Urinary bladder (tissue), 3 donors: ENCODE measurements at regions not wholly inside any gene's neighbourhood (a gene's known extent, or its start where the extent isn't known, plus 50 kb on each side); places are given as distances from the start of the nearest gene placed in this dataset.

Source experiments
- DNase-seq: peaks from one replicate; pipeline ENCODE4 v3.0.0-alpha.2; 2015; ENCODE audit errors: extremely low spot score
- H3K27ac ChIP-seq: one replicate; pipeline ENCODE4 v1.5.1; 2013; ENCODE audit warnings: low read depth, mild to moderate bottlenecking, moderate library complexity
- H3K36me3 ChIP-seq: one replicate; pipeline ENCODE4 v1.6.1; 2013; ENCODE audit warnings: mild to moderate bottlenecking, moderate library complexity; ENCODE audit not compliant: insufficient read depth
- H3K4me1 ChIP-seq: one replicate; pipeline ENCODE4 v1.6.1; 2013; ENCODE audit warnings: mild to moderate bottlenecking, moderate library complexity; ENCODE audit not compliant: insufficient read depth
- H3K4me3 ChIP-seq: one replicate; pipeline ENCODE4 v1.5.1; 2013; ENCODE audit warnings: low read depth, low read length
- WGBS: extraction: QIAGEN DNeasy Blood & Tissue Kit; methylation state at CpG from one replicate; pipeline ENCODE4 v1.1.7; 2013; 5-methylcytosine and 5-hydroxymethylcytosine counted together
- donor health status: healthy with polysubstance abuse.
- donor health status: healthy.

- 93% methylated on average over 1 of the region's 1 CpG for WGBS
- Histone ChIP-seq H3K27ac (no peak overlapping the region), H3K36me3 (no peaks in the 10 kb centered on the region), H3K4me3 (no peak overlapping the region), H3K4me1 (no peaks in the 10 kb centered on the region)
- no peak for DNase-seq
Observed at GRCh38 chr9:80305136-80305535, 733.4 kb downstream of the TLE4 start.

GRCh38 chr9:80294955-80295354 lies 723.2 kb downstream of the TLE4 start:
- Histone ChIP-seq H3K27ac (no peak overlapping the region), H3K36me3 (no peaks in the 10 kb centered on the region), H3K4me3 (no peak overlapping the region), H3K4me1 (no peaks in the 10 kb centered on the region)
- DNase-seq: no peak
- 96% methylated on average over 1 of the region's 1 CpG for WGBS

GRCh38 chr9:80294318-80294717 lies 722.6 kb downstream of the TLE4 start:
- H3K4me1 ChIP-seq: no peaks in the 10 kb centered on the region
- WGBS: 89% methylated on average over 1 of the region's 1 CpG
- no peak overlapping the region for H3K27ac ChIP-seq
- H3K36me3 ChIP-seq: no peaks in the 10 kb centered on the region
- no peak for DNase-seq
- H3K4me3 ChIP-seq: no peak overlapping the region

DNA sequence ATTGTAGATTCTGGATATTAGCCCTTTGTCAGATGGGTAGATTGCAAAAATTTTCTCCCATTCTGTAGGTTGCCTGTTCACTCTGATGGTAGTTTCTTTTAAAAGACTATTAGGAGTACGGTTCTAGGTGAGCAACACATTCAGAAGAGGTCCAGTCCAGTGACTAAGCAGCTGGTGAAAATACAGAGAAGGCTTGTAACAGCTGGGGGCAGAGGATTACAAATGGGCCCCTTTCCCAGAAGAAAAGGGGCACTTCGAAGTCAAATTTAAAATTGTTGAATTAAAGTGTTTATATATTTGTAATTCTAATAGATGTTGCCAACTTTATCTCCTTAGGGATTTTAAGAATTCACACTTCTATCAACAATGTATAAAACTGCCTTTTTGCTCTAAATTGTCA lies 720.5 kb downstream of the TLE4 start:
- no peak overlapping the region for H3K27ac ChIP-seq
- H3K36me3 ChIP-seq: no peaks in the 10 kb centered on the region
- H3K4me1 ChIP-seq: no peaks in the 10 kb centered on the region
- H3K4me3 ChIP-seq: no peak overlapping the region
- no peak for DNase-seq
- 45% methylated on average over 2 of the region's 2 CpGs for WGBS

DNA sequence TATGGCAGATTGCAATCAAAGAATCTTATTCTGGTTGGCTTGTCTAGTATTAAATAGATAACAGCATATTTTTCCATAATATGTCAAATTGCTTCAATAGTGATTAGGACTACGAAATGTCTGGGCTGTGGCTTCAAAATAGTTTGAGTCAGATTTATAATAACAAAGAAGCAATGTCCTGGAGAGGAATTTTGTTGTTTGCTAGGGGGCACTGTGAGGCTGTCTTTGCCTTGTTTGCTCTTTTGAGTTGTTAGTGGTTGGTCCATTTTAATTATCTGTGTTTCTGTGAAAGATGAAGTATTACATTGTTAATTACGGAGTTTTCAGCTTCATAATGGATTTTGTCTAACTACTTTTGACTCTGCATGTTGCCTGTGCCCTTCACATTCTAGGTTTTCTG lies 713.6 kb downstream of the TLE4 start:
- Histone ChIP-seq H3K27ac (no peak overlapping the region), H3K4me1 (no peaks in the 10 kb centered on the region), H3K4me3 (no peak overlapping the region), H3K36me3 (no peaks in the 10 kb centered on the region)
- WGBS: 56% methylated on average over 2 of the region's 2 CpGs
- no peak for DNase-seq

DNA sequence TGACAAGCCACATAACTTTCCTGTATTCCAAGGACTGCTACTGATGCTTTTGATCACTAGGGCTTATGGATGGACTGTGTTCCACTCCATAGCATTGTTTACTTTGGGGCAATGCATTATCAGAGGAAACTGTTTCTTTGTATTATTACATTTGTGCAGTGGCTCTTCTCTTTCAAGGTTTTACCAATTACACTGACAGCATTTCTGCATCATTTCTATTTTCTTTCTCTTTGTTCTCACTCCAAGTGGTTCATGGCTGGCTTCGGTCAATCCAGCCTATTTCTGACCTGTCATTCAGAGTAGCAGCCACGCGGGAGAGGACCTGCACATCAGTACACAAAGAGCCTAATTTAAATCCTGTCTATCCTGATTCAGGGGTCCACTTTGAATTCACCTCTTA lies 711.0 kb downstream of the TLE4 start:
- Histone ChIP-seq H3K36me3 (no peaks in the 10 kb centered on the region), H3K4me3 (no peak overlapping the region), H3K4me1 (no peaks in the 10 kb centered on the region), H3K27ac (no peak overlapping the region)
- WGBS: 49% methylated on average over 3 of the region's 3 CpGs
- DNase-seq: no peak

GRCh38 chr9:80259079-80259478 lies 687.3 kb downstream of the TLE4 start:
- Histone ChIP-seq H3K36me3 (no peaks in the 10 kb centered on the region), H3K27ac (no peak overlapping the region), H3K4me1 (no peaks in the 10 kb centered on the region), H3K4me3 (no peak overlapping the region)
- WGBS: 69% methylated on average over 2 of the region's 2 CpGs
- no peak for DNase-seq

- Histone ChIP-seq H3K4me3 (no peak overlapping the region), H3K27ac (no peak overlapping the region), H3K36me3 (no peaks in the 10 kb centered on the region), H3K4me1 (no peaks in the 10 kb centered on the region)
- WGBS: 54% methylated on average over 4 of the region's 6 CpGs
- no peak for DNase-seq
Observed at GRCh38 chr9:80251778-80252177, 680.0 kb downstream of the TLE4 start.

GRCh38 chr9:80242022-80242421 lies 670.3 kb downstream of the TLE4 start:
- Histone ChIP-seq H3K4me3 (no peak overlapping the region), H3K4me1 (no peaks in the 10 kb centered on the region), H3K36me3 (no peaks in the 10 kb centered on the region), H3K27ac (no peak overlapping the region)
- DNase-seq: no peak
- WGBS: 81% methylated on average over 2 of the region's 2 CpGs

DNA sequence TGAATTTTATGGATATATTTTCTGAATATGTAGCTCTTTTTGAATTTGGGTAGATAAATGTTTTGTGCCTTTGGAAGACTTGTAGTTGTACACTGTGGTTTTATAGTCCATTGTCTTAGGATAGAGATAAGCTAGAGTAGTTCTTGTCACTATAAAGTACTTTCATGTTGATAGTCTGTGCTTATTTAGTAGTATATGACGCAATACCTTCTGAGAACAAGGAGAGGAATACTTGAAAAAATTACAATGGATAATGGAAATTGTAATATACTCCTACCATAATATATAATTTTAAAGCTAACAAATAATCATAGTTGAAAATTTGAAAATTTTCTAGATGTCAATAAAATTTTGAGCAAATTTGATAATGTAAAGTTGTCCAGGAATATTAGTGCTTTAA lies 664.0 kb downstream of the TLE4 start:
- Histone ChIP-seq H3K4me1 (no peaks in the 10 kb centered on the region), H3K27ac (no peak overlapping the region), H3K36me3 (no peaks in the 10 kb centered on the region), H3K4me3 (no peak overlapping the region)
- DNase-seq: no peak
- WGBS: 93% methylated on average over 1 of the region's 1 CpG

DNA sequence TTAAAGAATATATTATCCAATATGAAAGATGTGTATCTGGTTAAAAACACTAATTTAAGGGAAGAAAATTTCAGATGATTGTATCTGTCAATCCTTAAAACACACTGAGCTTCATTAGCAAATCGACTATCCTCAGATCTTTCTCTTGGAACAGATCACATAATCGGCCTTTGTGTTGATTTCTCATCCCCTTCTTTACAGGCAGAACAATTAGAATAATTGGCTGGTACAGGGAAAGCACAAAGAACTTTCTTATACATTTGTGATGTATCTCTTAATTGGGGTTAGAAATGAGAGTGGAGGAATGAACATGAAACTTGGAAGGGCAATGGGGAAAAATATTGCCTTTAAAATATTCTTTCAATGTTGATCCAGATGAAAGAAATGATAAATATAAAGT lies 662.1 kb downstream of the TLE4 start:
- H3K4me1 ChIP-seq: no peaks in the 10 kb centered on the region
- no peaks in the 10 kb centered on the region for H3K36me3 ChIP-seq
- H3K27ac ChIP-seq: no peak overlapping the region
- H3K4me3 ChIP-seq: no peak overlapping the region
- 75% methylated on average over 2 of the region's 2 CpGs for WGBS
- DNase-seq: no peak

DNA sequence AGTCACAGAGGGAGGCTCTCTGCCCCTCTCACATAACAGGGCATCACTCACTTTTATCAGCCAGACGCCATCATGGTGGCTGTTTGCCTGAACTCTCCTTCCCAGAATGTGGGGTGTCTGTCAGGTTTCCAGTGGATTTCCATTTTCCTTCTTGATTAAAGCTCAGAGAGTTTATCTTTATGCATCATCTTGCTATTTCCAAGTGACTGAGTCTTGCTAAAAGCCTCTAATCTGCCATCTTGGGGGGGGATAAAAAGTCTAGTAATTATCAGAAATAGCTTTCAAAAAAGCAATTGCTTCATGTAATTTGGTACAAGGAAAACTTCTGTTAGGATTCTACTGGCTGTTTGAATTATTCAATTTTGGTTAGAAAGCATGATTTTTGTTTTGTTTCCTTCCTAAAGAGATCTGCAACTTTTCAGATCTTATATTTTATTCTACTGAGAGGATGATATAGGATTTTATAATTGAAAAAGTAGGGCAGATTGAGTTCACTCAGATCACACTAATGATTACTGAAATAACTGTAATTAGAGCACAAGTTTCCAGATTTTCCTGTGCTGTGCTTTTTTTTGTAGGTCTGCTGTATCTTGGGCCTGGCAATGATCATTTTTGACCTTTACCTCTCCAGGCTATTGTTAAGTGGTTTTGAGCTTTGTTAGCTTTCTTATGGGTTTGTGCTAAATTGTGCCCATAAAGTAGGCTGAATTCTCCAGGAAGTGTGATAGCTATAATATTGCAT lies 661.5 kb downstream of the TLE4 start:
- no peak overlapping the region for H3K4me3 ChIP-seq
- DNase-seq: no peak
- WGBS: 86% methylated on average over 1 of the region's 1 CpG
- H3K4me1 ChIP-seq: no peaks in the 10 kb centered on the region
- H3K27ac ChIP-seq: no peak overlapping the region
- no peaks in the 10 kb centered on the region for H3K36me3 ChIP-seq

GRCh38 chr9:80231318-80232236 lies 659.8 kb downstream of the TLE4 start:
- WGBS: 82% methylated on average over 7 of the region's 7 CpGs

GRCh38 chr9:80223897-80224296 lies 652.1 kb downstream of the TLE4 start:
- H3K27ac ChIP-seq: no peak overlapping the region
- no peak for DNase-seq
- WGBS: 99% methylated on average over 1 of the region's 1 CpG
- no peaks in the 10 kb centered on the region for H3K4me1 ChIP-seq
- no peak overlapping the region for H3K4me3 ChIP-seq
- no peaks in the 10 kb centered on the region for H3K36me3 ChIP-seq

More at GRCh38 chr9:80231318-80232236, 659.8 kb downstream of the TLE4 start:
- Histone ChIP-seq H3K4me3 (no peak overlapping the region), H3K4me1 (no peaks in the 10 kb centered on the region), H3K36me3 (no peaks in the 10 kb centered on the region), H3K27ac (no peak overlapping the region)
- no peak for DNase-seq
